WTC11 (cell line): ENCODE measurements at regions not wholly inside any gene's neighbourhood (a gene's known extent, or its start where the extent isn't known, plus 50 kb on each side); places are given as distances from the start of the nearest gene placed in this dataset.

Source experiments
- CTCF ChIP-seq: fragments of 200-600 bp; IDR thresholded peaks from 2 replicates; pipeline ENCODE4 v1.8.0; 2022; ENCODE audit warnings: antibody characterized with exemption
- E2F1 ChIP-seq: sonication (generic); formaldehyde crosslinking; IDR thresholded peaks from 2 replicates; pipeline ENCODE4 v1.8.0; 2022; ENCODE audit warnings: mild to moderate bottlenecking, missing genetic modification reagents
- E2F4 ChIP-seq: sonication (generic); formaldehyde crosslinking; IDR thresholded peaks from 2 replicates; pipeline ENCODE4 v1.8.1; 2022; ENCODE audit warnings: low read depth, mild to moderate bottlenecking, moderate library complexity, missing genetic modification reagents, borderline replicate concordance

DNA sequence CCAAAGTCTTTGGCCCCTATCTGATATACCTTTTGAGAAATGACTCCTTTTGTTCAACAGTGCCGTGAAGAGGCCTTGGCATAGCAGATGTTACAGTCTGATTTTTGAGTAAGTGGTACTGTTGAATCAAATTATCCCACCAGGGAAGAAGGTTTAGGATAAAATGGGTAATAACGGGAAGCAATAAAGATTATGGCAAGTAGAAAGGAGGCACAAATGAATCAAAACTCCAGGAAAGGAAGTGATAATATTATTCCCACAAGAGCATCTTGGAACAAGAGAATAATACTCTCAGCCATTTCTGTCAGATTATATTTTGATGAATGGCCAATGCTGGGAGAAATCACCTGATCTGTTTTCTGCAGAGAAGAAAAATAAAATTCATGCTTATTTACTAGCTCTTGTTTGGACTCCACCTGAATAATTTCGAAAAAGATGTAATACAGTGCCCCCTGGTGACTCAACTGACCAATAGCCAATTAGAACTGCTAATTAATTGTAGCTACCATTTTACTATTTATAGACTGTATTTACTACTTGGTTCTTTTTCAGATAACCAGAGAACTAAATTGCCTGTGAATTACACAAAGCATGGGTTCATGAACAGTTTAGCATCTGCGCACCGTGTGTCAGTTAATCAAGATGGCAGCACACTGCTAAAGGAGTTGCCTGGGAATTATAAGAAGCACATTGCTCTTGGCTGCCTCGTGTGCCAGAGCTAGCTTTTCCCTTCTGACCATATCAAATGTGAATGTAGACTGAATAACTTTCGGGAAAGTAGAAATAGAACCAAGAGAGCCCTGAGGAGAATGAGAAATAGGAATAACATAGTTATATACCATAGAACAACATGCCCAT, 78.5 kb upstream of the TRDN start:
- TF ChIP-seq E2F1: no peak
- peak; percentile 20; the same call in 1 of the 2 replicates for TF ChIP-seq CTCF
- TF ChIP-seq E2F4: no peak
